Spleen (tissue), 7 donors: ENCODE measurements at regions not wholly inside any gene's neighbourhood (a gene's known extent, or its start where the extent isn't known, plus 50 kb on each side); places are given as distances from the start of the nearest gene placed in this dataset.

Experiments
- POLR2A ChIP-seq, 3 donors: fragments of 450-650 bp; IDR thresholded peaks; one replicate each; pipeline ENCODE4 v1.5.1; 2017; ENCODE audit warnings: antibody characterized with exemption in 3 of 3, mild to moderate bottlenecking in 1 of 3
- TF ChIP-seq, protein P1 (sequence below), 11 experiments: fragments of 200-600 bp in 7 of 11; fragments of 450-650 bp in 4 of 11; sonication (generic) in 4 of 11; IDR thresholded peaks in 8 of 11; conservative IDR thresholded peaks in 3 of 11; 1 replicate in 7 of 11; 2 replicates in 4 of 11; pipeline versions ENCODE4 v1.4.0 to v1.8.0; 2016 to 2021; ENCODE audit warnings: antibody characterized with exemption in 11 of 11, inconsistent platforms in 4 of 11, mild to moderate bottlenecking in 1 of 11
- donor health status: DM: no; HTN: no; CAD: no; lungs with moderate emphysema.
- donor health status: DM: no; HTN: no; CAD: no.
- donor health status: DM: no; HTN: no; CAD: no.

DNA sequence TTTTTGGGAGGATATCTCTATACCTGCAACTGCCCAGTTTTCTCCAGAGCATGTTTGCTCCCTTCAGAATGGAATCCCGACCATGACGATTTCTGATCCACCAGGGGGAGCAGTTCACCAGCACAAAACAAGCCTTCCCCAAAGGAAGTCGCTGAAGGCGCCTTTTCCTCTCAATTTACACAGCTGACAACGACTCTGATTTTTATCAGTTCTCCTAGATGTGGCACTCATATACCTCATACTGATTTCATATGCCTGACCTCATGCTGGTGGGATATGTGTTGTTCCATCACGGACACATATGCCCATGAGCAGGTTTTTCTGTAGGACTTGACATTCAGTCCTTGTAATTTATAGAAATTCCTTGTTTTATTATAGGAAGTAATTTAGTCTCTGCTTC, 1028.2 kb downstream of the MCTP2 start:
- TF ChIP-seq, protein P1, sequence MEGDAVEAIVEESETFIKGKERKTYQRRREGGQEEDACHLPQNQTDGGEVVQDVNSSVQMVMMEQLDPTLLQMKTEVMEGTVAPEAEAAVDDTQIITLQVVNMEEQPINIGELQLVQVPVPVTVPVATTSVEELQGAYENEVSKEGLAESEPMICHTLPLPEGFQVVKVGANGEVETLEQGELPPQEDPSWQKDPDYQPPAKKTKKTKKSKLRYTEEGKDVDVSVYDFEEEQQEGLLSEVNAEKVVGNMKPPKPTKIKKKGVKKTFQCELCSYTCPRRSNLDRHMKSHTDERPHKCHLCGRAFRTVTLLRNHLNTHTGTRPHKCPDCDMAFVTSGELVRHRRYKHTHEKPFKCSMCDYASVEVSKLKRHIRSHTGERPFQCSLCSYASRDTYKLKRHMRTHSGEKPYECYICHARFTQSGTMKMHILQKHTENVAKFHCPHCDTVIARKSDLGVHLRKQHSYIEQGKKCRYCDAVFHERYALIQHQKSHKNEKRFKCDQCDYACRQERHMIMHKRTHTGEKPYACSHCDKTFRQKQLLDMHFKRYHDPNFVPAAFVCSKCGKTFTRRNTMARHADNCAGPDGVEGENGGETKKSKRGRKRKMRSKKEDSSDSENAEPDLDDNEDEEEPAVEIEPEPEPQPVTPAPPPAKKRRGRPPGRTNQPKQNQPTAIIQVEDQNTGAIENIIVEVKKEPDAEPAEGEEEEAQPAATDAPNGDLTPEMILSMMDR (IDR thresholded peaks at IDR 0.05 in 8 of 11, conservative IDR thresholded peaks at IDR 0.05 in 3 of 11) = peak; percentile 45 to 79 (median 68)
- TF ChIP-seq POLR2A (IDR thresholded peaks at IDR 0.05) = no peak
